A673 (cell line): ENCODE measurements at regions not wholly inside any gene's neighbourhood (a gene's known extent, or its start where the extent isn't known, plus 50 kb on each side); places are given as distances from the start of the nearest gene placed in this dataset.

Source experiments
- EZH2 ChIP-seq: fragments of 200-600 bp; sonication (generic); IDR thresholded peaks from 2 replicates; pipeline ENCODE4 v1.6.1; 2017; ENCODE audit warnings: borderline replicate concordance, low read depth, mild to moderate bottlenecking, mixed read lengths, antibody characterized with exemption, low read length; ENCODE audit not compliant: poor library complexity, severe bottlenecking
- TF ChIP-seq, protein P1 (sequence below): fragments of 300-800, 200-600 bp; sonication (generic); conservative IDR thresholded peaks from 2 replicates; pipeline ENCODE4 v1.5.1; 2017; ENCODE audit warnings: low read depth, mild to moderate bottlenecking, antibody characterized with exemption, low read length, moderate library complexity, mixed read lengths

DNA sequence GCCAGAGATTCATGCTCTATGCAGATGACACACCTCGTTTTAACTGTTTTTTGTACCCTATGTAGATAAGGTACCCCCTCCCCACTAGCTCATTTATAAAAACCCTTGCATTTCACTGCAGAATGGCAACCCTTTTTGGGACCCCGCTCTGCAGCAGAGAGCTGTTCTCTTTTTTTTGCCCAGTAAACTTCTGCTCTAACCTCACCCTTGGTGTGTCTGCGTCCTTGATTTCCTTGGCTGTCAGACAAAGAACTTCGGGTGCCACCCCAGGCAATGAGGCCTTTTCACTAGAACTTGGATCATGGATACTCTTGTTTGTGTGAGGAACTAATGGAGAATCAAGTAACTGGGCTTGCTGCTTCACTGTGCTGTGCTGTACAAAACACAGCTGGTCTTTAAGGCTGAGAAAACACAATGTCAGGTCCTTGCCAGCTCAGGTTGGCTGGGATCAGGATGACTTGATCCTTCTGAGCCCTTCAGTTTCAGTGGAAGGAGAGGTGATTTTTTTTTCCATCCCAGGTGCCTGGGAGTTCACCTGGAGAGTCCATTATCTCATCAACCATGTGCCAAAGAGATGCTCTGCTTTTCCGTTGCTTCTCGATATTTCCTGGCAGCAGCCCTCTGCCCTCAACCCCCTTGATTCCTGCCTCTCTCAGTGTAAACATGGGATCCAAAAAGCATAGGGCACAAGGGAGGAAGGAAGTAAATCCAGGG lies 133.2 kb upstream of the FAM20A start:
- TF ChIP-seq, protein P1, sequence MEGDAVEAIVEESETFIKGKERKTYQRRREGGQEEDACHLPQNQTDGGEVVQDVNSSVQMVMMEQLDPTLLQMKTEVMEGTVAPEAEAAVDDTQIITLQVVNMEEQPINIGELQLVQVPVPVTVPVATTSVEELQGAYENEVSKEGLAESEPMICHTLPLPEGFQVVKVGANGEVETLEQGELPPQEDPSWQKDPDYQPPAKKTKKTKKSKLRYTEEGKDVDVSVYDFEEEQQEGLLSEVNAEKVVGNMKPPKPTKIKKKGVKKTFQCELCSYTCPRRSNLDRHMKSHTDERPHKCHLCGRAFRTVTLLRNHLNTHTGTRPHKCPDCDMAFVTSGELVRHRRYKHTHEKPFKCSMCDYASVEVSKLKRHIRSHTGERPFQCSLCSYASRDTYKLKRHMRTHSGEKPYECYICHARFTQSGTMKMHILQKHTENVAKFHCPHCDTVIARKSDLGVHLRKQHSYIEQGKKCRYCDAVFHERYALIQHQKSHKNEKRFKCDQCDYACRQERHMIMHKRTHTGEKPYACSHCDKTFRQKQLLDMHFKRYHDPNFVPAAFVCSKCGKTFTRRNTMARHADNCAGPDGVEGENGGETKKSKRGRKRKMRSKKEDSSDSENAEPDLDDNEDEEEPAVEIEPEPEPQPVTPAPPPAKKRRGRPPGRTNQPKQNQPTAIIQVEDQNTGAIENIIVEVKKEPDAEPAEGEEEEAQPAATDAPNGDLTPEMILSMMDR, result no peak
- no peak for TF ChIP-seq EZH2
